ENCODE measurements at regions not wholly inside any gene's neighbourhood (a gene's known extent, or its start where the extent isn't known, plus 50 kb on each side); places are given as distances from the start of the nearest gene placed in this dataset.

GRCh38 chr12:92496790-92497189 is 206.0 kb upstream of the PLEKHG7 start:
- TF ChIP-seq CTCF (conservative IDR thresholded peaks at IDR 0.05; ENCODE audit: low read depth, low read length) = no peak
- TF ChIP-seq EZH2 (IDR thresholded peaks at IDR 0.05; ENCODE audit: borderline replicate concordance, low read depth, low read length, poor library complexity, severe bottlenecking) = no peak

All from A673 (cell line).